HCT116 (cell line): ENCODE measurements at regions not wholly inside any gene's neighbourhood (a gene's known extent, or its start where the extent isn't known, plus 50 kb on each side); places are given as distances from the start of the nearest gene placed in this dataset.

Experiments used
- ATAC-seq: fragments of 200-7000 bp; cut with Tn5 transposase; 2 replicates; pipeline ENCODE4 v1.9.1; 2020; ENCODE audit warnings: mild to moderate bottlenecking, moderate library complexity
- BruUV-seq: library from RNA; stranded (reverse); fragments of 400-500 nt; replicated peaks from 2 replicates; lab custom pipeline; 2021; lab: Mats Ljungman, UMichigan
- CTCF ChIA-PET: fragments of 300-600 bp; sonication (Branson Sonifier 250); formaldehyde crosslinking; loops from one replicate; lab custom pipeline; 2021; ENCODE audit warnings: antibody characterized with exemption; lab: Charles Lee
- POLR2A ChIA-PET: fragments of 300-600, 350-600 bp; sonication (Branson Sonifier 250); formaldehyde crosslinking; loops from one replicate; lab custom pipeline; 2021; ENCODE audit warnings: antibody characterized with exemption; lab: Charles Lee
- RAD21 ChIA-PET, 2 experiments: fragments of 300-600 bp; sonication (Branson Sonifier 250); formaldehyde crosslinking; loops; one replicate each; lab custom pipeline; 2023; ENCODE audit warnings: low total read pairs in 2 of 2; ENCODE audit not compliant: uncharacterized antibody in 2 of 2, unreplicated experiment in 2 of 2, low non-redundant PET in 1 of 2; lab: Charles Lee
- DNase-seq: peaks from one replicate; pipeline ENCODE4 v3.0.0-alpha.2; 2010; ENCODE audit warnings: low read depth, low spot score
- H2AFZ ChIP-seq: fragments of 200-600 bp; shearing (Covaris generic), sonication (generic); 2 replicates; pipeline ENCODE4 v1.6.1; 2017; ENCODE audit warnings: low read depth, mixed run types, mixed read lengths, antibody characterized with exemption, low read length; ENCODE audit not compliant: poor library complexity, severe bottlenecking
- H3K27ac ChIP-seq: 2 replicates; pipeline ENCODE4 v1.5.1; 2012; ENCODE audit warnings: low read depth, low read length
- H3K27me3 ChIP-seq: fragments of 200-600 bp; sonication (generic); 2 replicates; pipeline ENCODE4 v1.6.1; 2016; ENCODE audit warnings: mixed run types, low read length, mixed read lengths; ENCODE audit not compliant: insufficient read depth
- H3K36me3 ChIP-seq, 2 experiments: fragments of 200-500 bp in 1 of 2; fragments of 200-600 bp in 1 of 2; sonication (Bioruptor generic) in 1 of 2; sonication (generic) in 1 of 2; 2 replicates each; pipeline versions ENCODE4 v1.5.1 to v1.6.1; 2014 to 2016; ENCODE audit warnings: low read length in 2 of 2, inconsistent platforms in 1 of 2, mixed read lengths in 1 of 2, mixed run types in 1 of 2; ENCODE audit not compliant: insufficient read depth in 2 of 2, control insufficient read depth in 1 of 2
- H3K4me1 ChIP-seq, 2 experiments: fragments of 200-600 bp in 1 of 2; sonication (generic) in 1 of 2; 2 replicates each; pipeline versions ENCODE4 v1.5.1 to v1.6.1; 2012 to 2017; ENCODE audit warnings: low read length in 2 of 2, inconsistent platforms in 1 of 2, mild to moderate bottlenecking in 1 of 2, mixed read lengths in 1 of 2, mixed run types in 1 of 2, moderate library complexity in 1 of 2; ENCODE audit not compliant: insufficient read depth in 2 of 2, control insufficient read depth in 1 of 2
- H3K4me2 ChIP-seq: fragments of 200-600 bp; sonication (generic); 2 replicates; pipeline ENCODE4 v1.6.1; 2017; ENCODE audit warnings: mixed run types, low read length, mixed read lengths
- H3K4me3 ChIP-seq, 2 experiments: fragments of 200-600 bp in 1 of 2; sonication (generic) in 1 of 2; replicated peaks in 1 of 2; 2 replicates each; pipeline ENCODE4 v1.5.1; 2011 to 2016; ENCODE audit warnings: low read length in 2 of 2, control low read depth in 1 of 2, low read depth in 1 of 2, mild to moderate bottlenecking in 1 of 2, mixed read lengths in 1 of 2, mixed run types in 1 of 2
- H3K79me2 ChIP-seq: fragments of 200-600 bp; sonication (generic); 2 replicates; pipeline ENCODE4 v1.6.1; 2017; ENCODE audit warnings: mild to moderate bottlenecking, mixed run types, low read length, moderate library complexity, mixed read lengths; ENCODE audit not compliant: insufficient read depth
- H3K9ac ChIP-seq: fragments of 200-600 bp; sonication (generic); 2 replicates; pipeline ENCODE4 v1.6.1; 2016; ENCODE audit warnings: low read length, mixed read lengths
- H3K9me2 ChIP-seq: fragments of 200-600 bp; sonication (generic), shearing (Covaris generic); 2 replicates; pipeline ENCODE4 v1.6.1; 2017; ENCODE audit warnings: mixed run types, mild to moderate bottlenecking, moderate library complexity; ENCODE audit not compliant: insufficient read depth
- H3K9me3 ChIP-seq, 2 experiments: fragments of 200-500 bp in 1 of 2; fragments of 200-600 bp in 1 of 2; sonication (Bioruptor generic) in 1 of 2; sonication (generic) in 1 of 2; 2 replicates each; pipeline ENCODE4 v1.6.1; 2014 to 2017; ENCODE audit warnings: low read length in 2 of 2, mixed read lengths in 2 of 2, inconsistent platforms in 1 of 2, low read depth in 1 of 2, mild to moderate bottlenecking in 1 of 2, mixed run types in 1 of 2, moderate library complexity in 1 of 2; ENCODE audit not compliant: control insufficient read depth in 1 of 2, insufficient read depth in 1 of 2
- H4K20me1 ChIP-seq: fragments of 200-600 bp; sonication (generic), shearing (Covaris generic); 2 replicates; pipeline ENCODE4 v1.6.1; 2017; ENCODE audit warnings: mixed run types, mild to moderate bottlenecking, moderate library complexity; ENCODE audit not compliant: insufficient read depth
- EGR1 ChIP-seq: IDR thresholded peaks from 2 replicates; pipeline ENCODE4 v1.6.1; 2012; ENCODE audit warnings: low read depth
- ELF1 ChIP-seq: IDR thresholded peaks from 2 replicates; pipeline ENCODE4 v1.6.1; 2012; ENCODE audit warnings: low read depth, borderline replicate concordance
- EZH2 ChIP-seq: fragments of 200-600 bp; sonication (generic); IDR thresholded peaks from 2 replicates; pipeline ENCODE4 v1.6.1; 2017; ENCODE audit warnings: antibody characterized with exemption, mixed run types
- FOSL1 ChIP-seq: IDR thresholded peaks from 2 replicates; pipeline ENCODE4 v1.6.1; 2012; ENCODE audit warnings: low read depth
- MAX ChIP-seq: IDR thresholded peaks from 2 replicates; pipeline ENCODE4 v1.6.1; 2012
- RAD21 ChIP-seq: IDR thresholded peaks from 2 replicates; pipeline ENCODE4 v1.6.1; 2012; ENCODE audit warnings: low read depth, mild to moderate bottlenecking
- SP1 ChIP-seq: IDR thresholded peaks from 2 replicates; pipeline ENCODE4 v1.6.1; 2012; ENCODE audit warnings: low read depth
- TCF7L2 ChIP-seq: IDR thresholded peaks from 2 replicates; pipeline ENCODE4 v1.7.0; 2011; ENCODE audit warnings: borderline replicate concordance, inconsistent platforms; ENCODE audit not compliant: insufficient read depth, insufficient read length; ENCODE audit errors: extremely low read depth
- ZBTB33 ChIP-seq: IDR thresholded peaks from 2 replicates; pipeline ENCODE4 v1.6.1; 2011; ENCODE audit warnings: mild to moderate bottlenecking, low read length, moderate library complexity; ENCODE audit not compliant: insufficient replicate concordance; ENCODE audit errors: extremely low read depth
- ZFX ChIP-seq: fragments of 450-650 bp; IDR thresholded peaks from 2 replicates; pipeline ENCODE4 v1.6.1; 2017
- intact Hi-C: fragments of 100-400 bp; cut with micrococcal nuclease; formaldehyde crosslinking; loops from 2 replicates; pipeline ENCODE4 v1.10.0; 2022
- TF ChIP-seq, protein P1 (sequence below), 3 experiments: fragments of 200-600 bp in 1 of 3; sonication (generic) in 1 of 3; IDR thresholded peaks in 2 of 3; conservative IDR thresholded peaks in 1 of 3; 2 replicates each; pipeline ENCODE4 v1.5.1; 2012 to 2017; ENCODE audit warnings: low read depth in 2 of 3, low read length in 2 of 3, antibody characterized with exemption in 1 of 3, borderline replicate concordance in 1 of 3, control low read depth in 1 of 3, mild to moderate bottlenecking in 1 of 3, mixed read lengths in 1 of 3, mixed run types in 1 of 3, moderate library complexity in 1 of 3; ENCODE audit not compliant: insufficient read depth in 1 of 3

DNA sequence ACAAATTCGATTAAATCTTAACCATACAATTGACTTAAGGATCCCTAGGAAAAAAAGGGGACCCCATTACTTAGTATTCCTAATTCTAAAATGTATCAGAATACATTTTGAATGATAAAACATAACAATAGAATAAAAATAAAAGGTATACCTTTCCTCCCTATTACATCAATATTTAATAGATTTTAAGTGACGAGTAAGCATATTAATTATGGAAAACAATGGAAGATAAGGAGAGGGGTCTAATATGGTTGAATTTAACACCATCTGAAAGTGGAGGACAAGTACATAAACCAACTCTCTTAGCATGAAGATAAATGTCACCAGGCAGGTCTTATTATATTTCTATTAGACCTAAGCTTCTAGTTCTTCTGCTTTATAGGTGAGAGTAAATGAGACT, 232.1 kb downstream of the HAO1 start:
- ChIA-PET RAD21 (no interaction called here), CTCF (no interaction called here), POLR2A (no interaction called here)
- Histone ChIP-seq H3K9ac (no peak overlapping the region), H3K36me3 (no peaks in the 10 kb centered on the region), H3K9me3 (peaks cover 0 to 9% of the 10 kb centered on the region in 2 experiments; a peak in 2 of 4 replicates), H3K79me2 (no peaks in the 10 kb centered on the region), H4K20me1 (no peaks in the 10 kb centered on the region), H3K4me1 (no peaks in the 10 kb centered on the region), H3K27ac (no peak overlapping the region), H3K4me3 (no peak overlapping the region)
- ATAC-seq: no peak
- no TSS peak for BruUV-seq
- no peak for DNase-seq
- intact Hi-C loops: no loop called here
- no peak for TF ChIP-seq ELF1
- no peak for TF ChIP-seq ZFX
- no peak for TF ChIP-seq EZH2
- no peak for TF ChIP-seq RAD21
- no peak for TF ChIP-seq MAX
- TF ChIP-seq SP1: no peak
- TF ChIP-seq FOSL1: no peak
- no peak for TF ChIP-seq TCF7L2
- no peak for TF ChIP-seq ZBTB33
- TF ChIP-seq, all 23 proteins: peak for 0
- Histone ChIP-seq H3K4me2 (no peak overlapping the region), H3K27me3 (no peaks in the 10 kb centered on the region), H2AFZ (no peak overlapping the region), H3K9me2 (no peaks in the 10 kb centered on the region)

DNA sequence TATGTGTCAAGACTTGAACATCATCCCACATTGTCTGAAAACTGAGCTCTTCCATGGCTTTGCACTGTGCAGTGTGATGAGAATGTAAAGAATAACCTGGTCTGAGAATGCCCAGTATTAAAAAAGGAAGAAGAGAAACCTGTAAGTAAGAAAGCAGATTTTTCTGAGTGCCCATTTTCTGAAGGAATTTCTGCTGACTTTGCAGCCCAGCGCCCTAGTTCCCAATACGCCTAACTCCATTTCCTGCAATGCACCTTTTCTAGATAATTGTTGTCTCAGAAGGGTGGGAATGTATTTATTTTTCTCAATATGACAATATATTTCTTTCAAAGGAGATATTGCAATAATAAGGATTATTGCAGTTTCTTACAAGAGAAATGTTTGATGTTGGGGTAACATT, 231.5 kb downstream of the HAO1 start:
- ChIA-PET CTCF (no interaction called here), POLR2A (no interaction called here)
- intact Hi-C loops: no loop called here
- H3K9me2 ChIP-seq: no peaks in the 10 kb centered on the region
- no peaks in the 10 kb centered on the region for H3K27me3 ChIP-seq
- H3K4me1 ChIP-seq: no peaks in the 10 kb centered on the region
- H3K9ac ChIP-seq: no peak overlapping the region
- H3K4me3 ChIP-seq: no peak overlapping the region
- H3K36me3 ChIP-seq: no peaks in the 10 kb centered on the region
- DNase-seq: no peak
- H3K27ac ChIP-seq: no peak overlapping the region
- H3K9me3 ChIP-seq: peaks cover 0 to 5% of the 10 kb centered on the region in 2 experiments; a peak in 3 of 4 replicates
- no TSS peak for BruUV-seq
- H2AFZ ChIP-seq: no peak overlapping the region
- TF ChIP-seq ELF1 (no peak), EGR1 (no peak), MAX (no peak)
- TF ChIP-seq, protein P1, sequence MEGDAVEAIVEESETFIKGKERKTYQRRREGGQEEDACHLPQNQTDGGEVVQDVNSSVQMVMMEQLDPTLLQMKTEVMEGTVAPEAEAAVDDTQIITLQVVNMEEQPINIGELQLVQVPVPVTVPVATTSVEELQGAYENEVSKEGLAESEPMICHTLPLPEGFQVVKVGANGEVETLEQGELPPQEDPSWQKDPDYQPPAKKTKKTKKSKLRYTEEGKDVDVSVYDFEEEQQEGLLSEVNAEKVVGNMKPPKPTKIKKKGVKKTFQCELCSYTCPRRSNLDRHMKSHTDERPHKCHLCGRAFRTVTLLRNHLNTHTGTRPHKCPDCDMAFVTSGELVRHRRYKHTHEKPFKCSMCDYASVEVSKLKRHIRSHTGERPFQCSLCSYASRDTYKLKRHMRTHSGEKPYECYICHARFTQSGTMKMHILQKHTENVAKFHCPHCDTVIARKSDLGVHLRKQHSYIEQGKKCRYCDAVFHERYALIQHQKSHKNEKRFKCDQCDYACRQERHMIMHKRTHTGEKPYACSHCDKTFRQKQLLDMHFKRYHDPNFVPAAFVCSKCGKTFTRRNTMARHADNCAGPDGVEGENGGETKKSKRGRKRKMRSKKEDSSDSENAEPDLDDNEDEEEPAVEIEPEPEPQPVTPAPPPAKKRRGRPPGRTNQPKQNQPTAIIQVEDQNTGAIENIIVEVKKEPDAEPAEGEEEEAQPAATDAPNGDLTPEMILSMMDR (IDR thresholded peaks at IDR 0.05 in 2 of 3, conservative IDR thresholded peaks at IDR 0.05 in 1 of 3; ENCODE audit: borderline replicate concordance in 1 of 3, insufficient read depth in 1 of 3, low read depth in 2 of 3, low read length in 2 of 3): no peak
- TF ChIP-seq, all 23 proteins: peak for 0
- no peak overlapping the region for H3K4me2 ChIP-seq
- ATAC-seq: no peak
- H3K79me2 ChIP-seq: no peaks in the 10 kb centered on the region
- RAD21 ChIA-PET: no interaction called here
- no peaks in the 10 kb centered on the region for H4K20me1 ChIP-seq
